Activated CD4-positive, alpha-beta T cell treated with anti-CD3 and anti-CD28 coated beads, Interleukin-10, Interleukin-2, amounts not matched to agents 100 ng/mL and 50 ng/mL, durations not matched to agents 16 hours and 8 hours (primary cell): ENCODE measurements at regions not wholly inside any gene's neighbourhood (a gene's known extent, or its start where the extent isn't known, plus 50 kb on each side); places are given as distances from the start of the nearest gene placed in this dataset.

Experiments
- DNase-seq: peaks from one replicate; pipeline ENCODE4 v3.0.0-alpha.2; 2020

DNA sequence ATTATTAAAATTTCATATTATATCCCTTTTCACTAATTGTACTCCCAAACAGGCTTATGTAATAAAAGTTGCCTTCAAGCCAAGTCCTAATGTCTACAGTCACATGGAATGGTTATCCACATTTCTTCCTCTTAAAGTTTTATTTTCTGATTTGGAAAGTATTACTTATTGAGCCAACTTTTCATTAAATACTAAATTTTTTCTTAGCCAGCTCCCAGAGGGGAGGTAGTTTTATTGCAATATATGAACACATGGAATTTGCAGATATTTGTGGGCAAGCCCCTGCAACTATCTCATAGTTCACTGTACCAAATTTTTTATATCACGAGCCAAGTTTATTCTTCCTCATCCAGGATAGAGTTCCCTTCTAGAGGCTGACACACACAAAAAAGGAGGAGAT, 332.8 kb upstream of the PTGER4 start:
- no peak for DNase-seq

DNA sequence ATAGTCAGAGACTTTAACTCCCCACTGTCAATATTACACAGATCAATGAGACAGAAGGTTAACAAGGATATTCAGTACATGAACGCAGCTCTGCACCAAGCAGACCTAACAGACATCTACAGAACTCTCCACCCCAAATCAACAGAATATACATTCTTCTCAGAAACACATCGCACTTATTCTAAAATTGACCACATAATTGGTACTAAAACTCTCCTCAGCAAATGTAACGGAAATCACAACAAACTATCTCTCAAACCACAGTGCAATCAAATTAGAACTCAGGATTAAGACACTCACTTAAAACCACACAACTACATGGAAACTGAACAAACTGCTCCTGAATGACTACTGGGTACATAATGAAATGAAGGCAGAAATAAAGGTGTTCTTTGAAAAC, 341.3 kb upstream of the PTGER4 start:
- DNase-seq = peak; percentile 85

DNA sequence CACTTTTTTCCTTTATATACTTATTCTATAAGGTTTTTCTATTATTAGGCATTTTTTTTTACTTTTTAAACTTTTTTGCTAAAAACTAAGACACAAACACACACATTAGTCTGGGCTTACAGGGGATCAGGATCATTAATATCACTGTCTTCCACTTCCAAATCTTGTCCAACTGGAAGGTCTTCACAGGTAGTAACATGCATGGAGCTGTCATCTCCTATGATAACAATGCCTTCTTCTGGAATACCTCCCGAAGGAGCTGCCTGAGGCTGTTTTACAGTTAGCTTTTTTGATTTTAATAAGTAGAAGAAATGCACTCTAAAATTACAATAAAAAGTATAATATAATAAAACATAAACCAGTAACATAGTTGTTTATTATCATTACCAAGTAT, 345.5 kb upstream of the PTGER4 start:
- no peak for DNase-seq

DNA sequence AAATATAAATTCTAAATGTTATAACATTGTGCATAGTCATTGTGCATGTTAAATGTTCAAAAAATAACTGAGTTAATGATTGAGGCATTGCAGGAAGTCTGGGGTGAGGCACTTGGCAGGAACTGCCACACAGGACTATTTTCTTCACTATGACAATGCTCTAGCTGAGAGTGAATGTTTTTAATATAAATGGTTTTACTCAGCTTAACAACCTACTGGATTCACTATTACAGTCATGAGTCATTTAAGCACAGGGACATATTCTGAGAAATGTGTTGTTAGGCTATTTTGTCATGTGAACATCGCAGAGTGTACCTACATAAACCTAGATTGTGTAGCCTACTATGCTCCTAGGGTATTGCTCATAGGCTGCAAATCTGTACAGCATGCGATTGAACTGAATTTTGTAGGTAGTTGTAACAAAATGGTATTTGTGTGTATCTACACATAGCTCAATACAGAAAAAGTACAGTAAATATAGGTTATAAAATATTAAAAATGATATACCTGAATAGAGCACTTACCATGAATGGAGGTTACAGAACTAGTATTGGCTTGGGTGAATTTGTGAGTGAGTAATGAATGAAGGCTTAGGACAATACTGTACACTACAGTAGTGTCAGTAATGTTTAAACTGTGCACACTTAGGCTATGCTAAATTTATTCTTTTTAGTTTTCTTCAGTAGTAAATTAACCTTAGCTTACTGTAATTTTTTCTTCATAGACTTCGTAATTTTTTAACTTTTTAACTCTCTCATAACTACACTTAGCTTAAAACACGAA, 346.1 kb upstream of the PTGER4 start:
- peak; percentile 91 for DNase-seq

DNA sequence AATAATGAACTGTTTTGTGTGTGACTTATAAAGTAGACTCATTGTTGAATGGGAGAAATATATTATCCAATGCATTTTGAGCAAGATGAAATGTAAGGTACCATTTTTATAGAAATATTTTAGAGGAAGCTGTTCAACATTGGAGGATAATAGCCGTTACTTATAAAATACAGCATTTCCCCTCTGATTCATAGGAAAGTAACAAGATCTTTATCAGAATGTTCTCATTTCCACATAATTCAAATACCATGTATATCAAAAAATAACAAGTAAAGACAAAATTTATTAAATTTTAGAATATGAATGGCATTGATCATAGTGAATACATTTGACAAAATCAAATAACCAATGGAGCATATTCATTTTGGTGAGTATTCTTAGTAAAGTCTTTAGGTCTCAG, 346.7 kb upstream of the PTGER4 start:
- DNase-seq = no peak

DNA sequence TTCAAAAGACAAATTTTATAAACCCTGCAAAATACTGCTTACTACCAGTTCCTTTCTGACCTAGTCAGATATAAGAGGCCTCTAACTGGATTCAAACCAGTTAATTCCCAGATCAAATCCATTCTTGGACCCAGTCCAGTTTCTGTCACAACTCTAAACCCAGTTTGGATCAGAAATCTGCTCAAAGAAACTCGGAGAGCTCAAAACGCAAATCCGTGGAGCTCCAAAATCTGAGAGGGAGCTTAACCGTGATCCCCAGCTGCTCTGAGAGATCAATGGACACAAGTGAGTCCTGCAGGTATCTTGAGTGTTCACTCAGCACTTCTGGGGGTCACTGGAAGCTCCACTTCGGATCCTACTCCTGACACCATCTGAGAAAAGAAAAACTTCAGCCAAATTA, 348.1 kb upstream of the PTGER4 start:
- no peak for DNase-seq

DNA sequence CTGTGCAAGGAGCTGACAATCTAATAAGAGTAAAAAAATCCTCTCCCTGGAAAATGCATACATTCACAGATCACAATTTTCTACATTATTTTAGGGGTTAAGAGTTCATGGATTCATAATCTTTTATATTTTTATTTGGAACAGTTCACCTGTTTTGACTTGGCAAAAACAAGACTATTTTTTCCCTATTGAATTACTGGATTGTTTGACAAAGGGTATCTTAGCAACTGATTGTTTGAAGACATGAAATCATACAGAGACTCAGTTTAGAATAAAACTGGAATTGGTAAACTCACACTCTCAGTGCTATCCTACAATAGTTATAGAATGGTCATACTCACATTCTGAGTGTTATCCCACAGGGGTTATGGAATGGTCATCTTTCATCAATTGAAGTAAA, 358.2 kb upstream of the PTGER4 start:
- DNase-seq = no peak

DNA sequence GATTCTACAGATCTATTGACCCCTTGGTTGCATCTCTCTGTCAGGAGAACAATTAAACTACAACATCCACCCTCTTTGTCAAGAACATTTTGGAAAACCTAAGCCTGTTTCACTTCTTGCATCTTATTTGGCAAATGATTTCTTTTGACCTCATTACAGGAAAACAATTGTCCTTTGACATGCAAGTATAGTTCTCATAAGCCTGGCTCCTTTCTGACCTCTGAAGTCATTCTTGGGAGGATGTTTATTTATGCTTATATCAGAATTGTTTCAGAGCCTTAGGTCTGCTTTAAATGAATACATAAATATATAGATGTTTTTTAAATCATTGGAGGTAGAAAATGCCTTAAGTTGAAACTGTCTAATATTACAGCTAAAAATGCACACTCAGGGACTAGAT, 361.3 kb upstream of the PTGER4 start:
- no peak for DNase-seq

DNA sequence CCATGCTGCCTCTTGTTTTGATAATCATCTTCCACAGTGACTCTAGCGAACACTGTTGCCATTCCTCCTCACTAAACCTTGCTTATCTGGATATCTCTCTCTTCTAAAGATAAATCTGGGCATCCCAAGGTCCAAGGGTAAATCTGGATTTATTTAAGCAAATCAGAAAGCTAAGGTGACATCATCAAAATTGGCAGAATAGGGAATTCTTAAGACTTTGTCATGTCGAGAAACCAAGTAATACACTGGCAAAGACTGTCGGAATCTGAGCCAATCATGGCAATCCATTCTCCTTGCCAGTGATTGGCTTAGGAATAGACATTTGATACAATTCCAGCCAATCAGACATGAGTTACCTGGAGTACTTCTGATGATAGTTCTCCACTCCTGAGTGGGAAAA, 362.7 kb upstream of the PTGER4 start:
- no peak for DNase-seq

DNA sequence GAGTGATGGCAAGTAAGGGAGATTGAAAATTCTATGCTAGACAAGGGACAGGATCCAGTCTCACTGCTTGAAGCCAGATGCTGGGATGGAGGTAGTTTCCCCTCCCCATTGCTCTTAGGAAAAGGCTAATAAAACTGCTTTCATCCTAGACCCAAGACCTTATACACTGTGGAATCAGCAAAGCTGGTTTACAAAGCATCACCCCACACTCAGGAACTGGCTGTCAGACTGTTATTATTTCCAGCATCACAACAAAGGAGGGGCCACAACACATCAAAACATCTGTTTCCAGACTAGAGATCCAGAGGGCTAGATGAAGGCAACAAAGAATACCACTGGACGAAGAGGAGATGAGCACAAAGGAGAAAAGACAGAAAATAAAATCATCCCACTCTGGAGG, 364.6 kb upstream of the PTGER4 start:
- DNase-seq = no peak

DNA sequence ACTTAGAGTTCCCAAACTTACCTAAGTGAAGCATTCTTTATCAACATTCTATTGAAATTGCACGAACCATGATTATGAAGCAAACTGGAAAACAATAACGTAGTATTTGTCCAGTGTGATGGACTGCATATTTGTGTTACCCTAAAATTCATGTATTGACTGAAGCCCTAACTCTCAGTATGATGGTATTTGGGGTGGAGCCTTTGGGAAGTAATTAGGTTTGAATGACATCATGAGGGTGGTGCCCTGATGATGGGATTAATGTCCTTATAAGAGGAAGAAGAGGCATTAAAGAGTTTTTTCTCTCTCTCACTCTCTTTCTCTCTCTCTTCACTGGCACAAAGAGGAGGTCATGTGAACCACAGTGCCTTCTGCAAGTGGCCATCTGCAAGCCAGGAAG, 365.4 kb upstream of the PTGER4 start:
- no peak for DNase-seq

DNA sequence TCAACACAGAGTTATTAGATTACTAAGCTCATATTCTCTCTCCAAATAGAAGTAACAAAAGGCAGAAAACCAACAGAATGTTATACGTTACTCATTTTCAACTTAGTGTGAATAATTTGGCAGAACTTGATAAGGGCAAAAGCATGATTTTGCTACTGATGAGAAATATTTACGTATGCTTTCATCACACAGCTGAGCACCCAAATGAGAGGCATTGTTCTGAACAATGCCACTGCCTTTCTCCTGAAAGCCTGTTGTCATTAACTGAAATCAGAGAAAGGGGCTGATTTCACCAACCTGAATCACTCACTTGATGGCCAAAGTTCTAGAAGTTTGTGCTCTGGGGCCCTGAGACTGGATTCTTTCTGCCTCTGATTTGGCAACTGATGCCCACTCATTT, 367.5 kb upstream of the PTGER4 start:
- DNase-seq = peak; percentile 29

DNA sequence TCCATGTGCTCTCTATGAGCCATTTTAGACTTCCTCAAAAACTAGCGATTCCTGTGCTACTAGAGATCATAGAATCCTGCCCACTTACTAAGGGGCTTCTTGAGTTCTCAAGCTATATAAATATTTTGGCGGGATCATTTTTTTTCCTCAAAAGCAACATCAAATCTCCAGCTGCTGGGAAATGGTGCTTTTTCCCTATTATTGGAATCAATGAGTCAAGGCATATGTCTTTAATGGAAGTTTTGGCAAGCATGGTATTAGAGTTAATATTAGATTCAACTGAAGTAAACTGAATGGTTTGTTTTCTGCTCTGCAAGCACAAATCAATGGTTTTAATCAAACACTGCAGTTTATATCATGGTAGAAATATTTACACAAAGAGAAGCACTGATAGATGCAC, 369.9 kb upstream of the PTGER4 start:
- DNase-seq = no peak

DNA sequence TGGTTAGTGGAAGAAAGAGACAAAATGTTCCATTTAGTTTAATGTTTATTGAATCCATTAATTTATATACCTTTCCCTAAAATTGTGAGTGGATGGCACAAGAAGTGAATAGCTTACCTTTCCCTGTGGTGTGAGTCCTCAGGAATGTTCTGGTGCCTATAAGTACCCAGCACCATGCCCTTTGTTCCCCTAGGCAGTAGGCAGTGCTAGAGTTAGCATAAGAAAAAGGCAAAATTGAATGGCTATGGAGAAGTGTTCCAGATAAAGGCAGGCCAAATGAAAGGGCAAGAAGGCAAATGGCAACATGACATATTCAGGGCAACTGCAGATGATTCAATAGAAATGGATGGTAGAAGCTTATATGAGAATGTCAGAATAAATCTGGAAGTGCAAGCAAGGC, 370.8 kb upstream of the PTGER4 start:
- no peak for DNase-seq

DNA sequence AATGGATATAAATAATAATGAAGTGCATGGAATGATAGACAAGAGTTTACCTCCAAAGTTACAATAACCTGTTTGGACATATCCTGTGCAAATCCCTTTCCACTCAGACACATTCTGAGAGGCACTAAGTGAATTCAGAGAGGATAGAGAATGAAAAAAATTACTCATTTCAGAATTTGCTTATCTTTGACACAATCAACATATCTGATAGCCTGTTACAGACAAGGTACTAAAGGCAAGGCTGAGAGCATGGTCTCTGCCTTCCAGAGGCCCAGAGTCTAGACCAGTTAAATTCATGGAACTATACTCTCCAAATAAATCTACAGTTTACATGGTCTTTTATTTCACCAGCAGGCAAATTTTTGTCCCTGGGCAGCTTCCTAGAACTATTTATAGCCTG, 371.8 kb upstream of the PTGER4 start:
- DNase-seq = peak; percentile 76

DNA sequence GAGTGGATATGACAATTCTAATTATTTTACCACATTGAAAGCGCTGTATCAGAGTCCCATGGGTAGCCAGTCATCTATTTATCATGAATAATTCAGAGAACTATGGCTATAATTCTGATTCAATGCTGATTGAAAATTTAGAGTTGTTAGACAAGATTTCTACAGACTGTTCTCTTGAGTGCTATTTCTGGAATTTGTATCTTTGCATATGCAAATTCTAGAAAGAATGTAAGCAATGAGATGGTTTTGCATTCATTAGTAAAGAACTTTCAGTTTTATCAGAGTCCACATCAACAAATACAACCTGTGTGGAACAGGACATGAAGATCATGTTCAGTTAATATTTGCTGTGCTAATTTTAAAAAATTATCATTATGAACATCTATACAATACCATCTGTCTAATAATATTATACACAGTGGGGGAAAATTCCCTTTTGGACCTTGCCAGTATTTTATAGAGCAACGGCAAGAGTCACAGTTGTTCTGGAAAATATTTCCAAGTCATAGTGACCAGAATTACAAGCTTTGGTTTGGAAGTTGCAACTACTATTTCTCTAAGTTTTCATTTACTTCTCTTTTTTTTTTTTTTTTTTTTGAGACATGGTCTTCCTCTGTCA, 372.7 kb upstream of the PTGER4 start:
- DNase-seq = no peak

DNA sequence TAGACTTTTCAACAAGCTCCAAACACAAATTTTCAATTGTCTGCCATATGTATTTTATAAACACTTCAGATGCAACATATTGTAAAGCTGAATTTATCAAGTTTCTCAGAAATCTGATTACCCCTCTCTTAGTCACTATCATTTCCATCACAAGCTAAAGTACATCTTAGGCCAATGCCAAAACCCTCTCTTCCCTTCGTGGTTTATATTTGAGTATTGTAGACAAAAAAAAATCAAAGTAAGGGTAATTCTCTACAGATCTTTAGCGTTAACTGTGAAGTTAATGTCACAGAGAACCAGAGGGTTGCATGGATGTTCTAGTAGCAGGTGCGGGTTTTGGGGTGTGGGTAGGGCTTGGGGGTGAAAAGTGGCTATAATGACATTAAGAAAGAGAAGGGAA, 387.7 kb upstream of the PTGER4 start:
- DNase-seq = no peak

DNA sequence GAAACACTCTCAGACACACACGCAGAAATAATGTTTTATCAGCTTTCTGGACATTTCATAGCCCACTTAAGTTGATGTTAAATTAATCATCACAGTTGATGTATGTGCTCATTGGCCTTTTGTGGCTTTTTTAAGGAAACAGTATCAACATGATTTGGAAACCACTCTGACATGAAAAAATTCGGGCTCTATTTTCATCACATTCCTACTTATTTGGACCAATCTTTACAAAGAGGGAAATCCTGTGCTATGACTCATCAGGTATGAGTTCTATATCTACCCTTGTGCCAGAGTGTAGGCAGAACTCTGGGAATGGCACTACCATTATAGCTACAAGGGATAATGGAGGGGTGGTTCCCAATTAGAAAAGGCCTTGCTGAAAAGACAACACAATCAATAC, 388.4 kb upstream of the PTGER4 start:
- no peak for DNase-seq

DNA sequence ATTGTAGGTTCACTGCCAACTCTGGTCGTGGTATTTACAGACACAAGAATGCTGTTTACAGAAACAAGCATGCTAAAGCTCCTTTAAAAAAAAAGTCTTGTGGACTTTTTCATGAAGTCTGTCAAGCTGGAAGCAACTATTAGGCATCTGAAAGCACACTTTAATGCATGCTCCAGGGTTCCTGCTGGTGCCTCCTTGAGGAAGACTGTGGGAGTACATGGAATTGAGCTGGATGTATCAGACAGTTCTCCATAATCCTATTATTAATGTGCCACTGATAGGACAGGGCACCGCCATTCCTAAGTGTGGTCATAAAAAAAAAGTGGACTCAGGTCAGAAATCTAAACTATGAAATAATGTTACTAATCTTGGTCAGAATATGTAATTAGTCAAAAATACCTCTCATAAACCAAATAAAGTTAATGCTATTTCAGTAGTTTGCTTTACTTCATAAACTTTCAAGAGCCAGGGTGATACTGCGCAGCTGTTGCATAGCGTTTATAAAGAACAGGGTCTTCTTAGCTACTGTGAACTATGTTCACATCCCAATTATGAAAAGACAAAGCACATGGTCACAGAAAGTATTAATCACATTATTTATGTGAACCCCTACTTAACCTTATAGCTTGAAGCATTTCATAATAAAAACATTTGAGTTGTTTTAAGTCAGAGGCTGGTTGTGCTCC, 390.8 kb upstream of the PTGER4 start:
- DNase-seq = no peak

DNA sequence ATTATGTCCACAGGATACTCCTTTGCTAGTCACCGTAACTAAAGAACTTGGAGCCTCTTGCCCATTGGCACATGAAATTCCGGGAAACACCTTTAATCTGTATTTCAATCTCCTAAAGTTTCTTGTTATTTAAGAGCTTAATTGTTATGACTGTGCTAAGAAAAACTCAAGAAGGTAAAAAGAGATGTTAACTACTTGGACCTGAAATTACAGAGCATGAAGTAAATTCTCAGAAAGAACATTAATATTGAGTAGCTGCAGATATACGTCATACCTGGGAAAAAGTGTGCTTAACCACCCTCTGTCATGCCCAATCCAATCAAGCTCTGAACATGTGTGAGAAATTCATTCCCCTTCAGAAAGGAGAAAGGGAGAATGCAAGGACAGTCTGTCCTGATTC, 394.9 kb upstream of the PTGER4 start:
- DNase-seq = peak; percentile 46

DNA sequence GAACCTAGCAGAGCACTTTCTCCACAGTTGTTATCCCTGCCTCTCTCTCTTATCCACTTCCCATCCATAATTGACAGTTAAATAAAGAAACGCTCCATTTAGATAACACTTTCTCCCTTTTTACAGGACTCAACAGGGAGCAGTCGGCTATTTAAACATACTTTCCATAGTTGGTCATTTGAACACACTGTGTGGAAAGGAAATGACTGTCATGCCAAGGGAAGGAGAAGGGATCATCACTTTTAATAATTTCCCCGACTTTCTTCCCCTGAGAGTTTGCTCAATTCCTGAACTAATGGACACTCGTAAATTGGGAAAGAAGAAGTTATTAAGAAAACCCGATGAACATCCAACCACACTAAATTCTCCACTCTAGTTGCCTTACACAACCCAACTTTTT, 400.8 kb upstream of the PTGER4 start:
- DNase-seq = no peak

DNA sequence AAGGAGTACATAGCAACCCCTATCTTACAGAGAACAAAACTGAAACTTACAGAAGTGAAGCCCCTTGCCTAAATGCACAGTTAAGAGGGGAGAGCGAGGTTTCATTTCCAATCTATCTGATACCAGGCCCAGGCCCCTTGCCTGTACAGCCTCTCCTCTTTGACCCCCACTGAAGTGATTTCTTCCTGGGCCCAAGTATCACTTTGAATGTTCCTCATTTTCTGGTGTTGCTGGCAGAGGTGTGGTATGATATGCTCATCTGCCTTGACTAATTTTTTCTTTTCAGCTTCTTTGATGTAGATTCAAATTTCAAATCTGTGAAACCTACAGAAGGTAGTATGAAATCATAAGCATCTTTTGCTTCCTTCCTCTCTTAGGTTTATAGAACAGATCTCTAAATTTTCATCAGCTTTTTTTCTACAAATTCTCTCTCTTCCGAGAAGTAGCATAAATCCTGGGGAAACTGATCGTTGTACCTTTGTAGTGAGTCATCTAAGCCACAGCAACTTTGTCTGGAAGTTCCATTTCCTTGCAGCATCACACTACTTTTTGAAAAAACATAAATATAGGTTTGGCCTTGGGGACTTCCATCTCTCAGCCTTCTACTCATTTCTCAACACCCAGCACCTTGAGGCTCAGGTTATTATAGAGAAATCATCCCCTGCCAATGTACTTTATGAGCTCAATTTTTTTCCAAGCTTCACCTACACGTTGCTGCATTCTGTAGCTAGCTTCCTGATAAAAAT, 402.4 kb upstream of the PTGER4 start:
- DNase-seq = peak; percentile 97

DNA sequence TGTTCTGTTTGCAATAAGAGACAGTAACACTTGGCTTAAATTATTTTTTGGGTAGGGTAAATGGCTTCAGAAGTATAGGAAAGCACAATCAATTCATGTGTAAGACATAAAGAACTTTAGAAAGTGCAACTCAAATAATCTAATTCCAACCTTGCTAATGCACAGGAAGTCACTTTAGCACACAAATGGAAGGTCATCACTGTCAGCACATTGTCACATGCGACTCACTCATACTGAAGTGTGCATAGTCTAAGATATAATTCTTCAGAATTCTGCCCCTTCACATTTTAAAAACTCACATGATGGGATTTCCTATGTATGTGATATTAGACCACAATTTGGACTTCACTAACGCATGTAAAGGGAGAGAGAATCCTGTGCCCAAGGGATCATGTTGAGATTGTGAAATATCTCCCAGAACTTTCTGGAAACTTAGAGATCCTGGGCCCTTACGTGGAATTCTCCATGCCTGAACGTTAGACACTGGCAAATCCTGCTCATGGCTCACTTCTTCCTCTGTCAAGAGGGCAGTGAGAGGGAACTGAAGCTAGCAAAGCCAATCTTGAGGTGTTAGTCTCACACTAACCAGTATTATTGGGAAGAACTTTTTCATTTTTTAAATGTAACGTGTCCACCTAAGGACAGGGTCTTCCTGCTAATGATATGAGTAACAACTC, 403.2 kb upstream of the PTGER4 start:
- peak; percentile 47 for DNase-seq
